HCT116 (cell line): ENCODE measurements at regions not wholly inside any gene's neighbourhood (a gene's known extent, or its start where the extent isn't known, plus 50 kb on each side); places are given as distances from the start of the nearest gene placed in this dataset.

Source experiments
- ATAC-seq: fragments of 200-7000 bp; cut with Tn5 transposase; 2 replicates; pipeline ENCODE4 v1.9.1; 2020; ENCODE audit warnings: mild to moderate bottlenecking, moderate library complexity
- BruUV-seq: library from RNA; stranded (reverse); fragments of 400-500 nt; replicated peaks from 2 replicates; lab custom pipeline; 2021; lab: Mats Ljungman, UMichigan
- CTCF ChIA-PET: fragments of 300-600 bp; sonication (Branson Sonifier 250); formaldehyde crosslinking; loops from one replicate; lab custom pipeline; 2021; ENCODE audit warnings: antibody characterized with exemption; lab: Charles Lee
- POLR2A ChIA-PET: fragments of 300-600, 350-600 bp; sonication (Branson Sonifier 250); formaldehyde crosslinking; loops from one replicate; lab custom pipeline; 2021; ENCODE audit warnings: antibody characterized with exemption; lab: Charles Lee
- RAD21 ChIA-PET, 2 experiments: fragments of 300-600 bp; sonication (Branson Sonifier 250); formaldehyde crosslinking; loops; one replicate each; lab custom pipeline; 2023; ENCODE audit warnings: low total read pairs in 2 of 2; ENCODE audit not compliant: uncharacterized antibody in 2 of 2, unreplicated experiment in 2 of 2, low non-redundant PET in 1 of 2; lab: Charles Lee
- DNase-seq: peaks from one replicate; pipeline ENCODE4 v3.0.0-alpha.2; 2010; ENCODE audit warnings: low read depth, low spot score
- H2AFZ ChIP-seq: fragments of 200-600 bp; shearing (Covaris generic), sonication (generic); 2 replicates; pipeline ENCODE4 v1.6.1; 2017; ENCODE audit warnings: low read depth, mixed run types, mixed read lengths, antibody characterized with exemption, low read length; ENCODE audit not compliant: poor library complexity, severe bottlenecking
- H3K27ac ChIP-seq: 2 replicates; pipeline ENCODE4 v1.5.1; 2012; ENCODE audit warnings: low read depth, low read length
- H3K27me3 ChIP-seq: fragments of 200-600 bp; sonication (generic); 2 replicates; pipeline ENCODE4 v1.6.1; 2016; ENCODE audit warnings: mixed run types, low read length, mixed read lengths; ENCODE audit not compliant: insufficient read depth
- H3K36me3 ChIP-seq, 2 experiments: fragments of 200-500 bp in 1 of 2; fragments of 200-600 bp in 1 of 2; sonication (Bioruptor generic) in 1 of 2; sonication (generic) in 1 of 2; 2 replicates each; pipeline versions ENCODE4 v1.5.1 to v1.6.1; 2014 to 2016; ENCODE audit warnings: low read length in 2 of 2, inconsistent platforms in 1 of 2, mixed read lengths in 1 of 2, mixed run types in 1 of 2; ENCODE audit not compliant: insufficient read depth in 2 of 2, control insufficient read depth in 1 of 2
- H3K4me1 ChIP-seq, 2 experiments: fragments of 200-600 bp in 1 of 2; sonication (generic) in 1 of 2; 2 replicates each; pipeline versions ENCODE4 v1.5.1 to v1.6.1; 2012 to 2017; ENCODE audit warnings: low read length in 2 of 2, inconsistent platforms in 1 of 2, mild to moderate bottlenecking in 1 of 2, mixed read lengths in 1 of 2, mixed run types in 1 of 2, moderate library complexity in 1 of 2; ENCODE audit not compliant: insufficient read depth in 2 of 2, control insufficient read depth in 1 of 2
- H3K4me2 ChIP-seq: fragments of 200-600 bp; sonication (generic); 2 replicates; pipeline ENCODE4 v1.6.1; 2017; ENCODE audit warnings: mixed run types, low read length, mixed read lengths
- H3K4me3 ChIP-seq, 2 experiments: fragments of 200-600 bp in 1 of 2; sonication (generic) in 1 of 2; replicated peaks in 1 of 2; 2 replicates each; pipeline ENCODE4 v1.5.1; 2011 to 2016; ENCODE audit warnings: low read length in 2 of 2, control low read depth in 1 of 2, low read depth in 1 of 2, mild to moderate bottlenecking in 1 of 2, mixed read lengths in 1 of 2, mixed run types in 1 of 2
- H3K79me2 ChIP-seq: fragments of 200-600 bp; sonication (generic); 2 replicates; pipeline ENCODE4 v1.6.1; 2017; ENCODE audit warnings: mild to moderate bottlenecking, mixed run types, low read length, moderate library complexity, mixed read lengths; ENCODE audit not compliant: insufficient read depth
- H3K9ac ChIP-seq: fragments of 200-600 bp; sonication (generic); 2 replicates; pipeline ENCODE4 v1.6.1; 2016; ENCODE audit warnings: low read length, mixed read lengths
- H3K9me2 ChIP-seq: fragments of 200-600 bp; sonication (generic), shearing (Covaris generic); 2 replicates; pipeline ENCODE4 v1.6.1; 2017; ENCODE audit warnings: mixed run types, mild to moderate bottlenecking, moderate library complexity; ENCODE audit not compliant: insufficient read depth
- H3K9me3 ChIP-seq, 2 experiments: fragments of 200-500 bp in 1 of 2; fragments of 200-600 bp in 1 of 2; sonication (Bioruptor generic) in 1 of 2; sonication (generic) in 1 of 2; 2 replicates each; pipeline ENCODE4 v1.6.1; 2014 to 2017; ENCODE audit warnings: low read length in 2 of 2, mixed read lengths in 2 of 2, inconsistent platforms in 1 of 2, low read depth in 1 of 2, mild to moderate bottlenecking in 1 of 2, mixed run types in 1 of 2, moderate library complexity in 1 of 2; ENCODE audit not compliant: control insufficient read depth in 1 of 2, insufficient read depth in 1 of 2
- H4K20me1 ChIP-seq: fragments of 200-600 bp; sonication (generic), shearing (Covaris generic); 2 replicates; pipeline ENCODE4 v1.6.1; 2017; ENCODE audit warnings: mixed run types, mild to moderate bottlenecking, moderate library complexity; ENCODE audit not compliant: insufficient read depth
- ATF3 ChIP-seq: IDR thresholded peaks from 2 replicates; pipeline ENCODE4 v1.6.1; 2012
- CBX3 ChIP-seq: IDR thresholded peaks from 2 replicates; pipeline ENCODE4 v1.6.1; 2012; ENCODE audit warnings: low read depth
- CEBPB ChIP-seq: IDR thresholded peaks from 2 replicates; pipeline ENCODE4 v1.6.1; 2012; ENCODE audit warnings: low read depth
- EGR1 ChIP-seq: IDR thresholded peaks from 2 replicates; pipeline ENCODE4 v1.6.1; 2012; ENCODE audit warnings: low read depth
- ELF1 ChIP-seq: IDR thresholded peaks from 2 replicates; pipeline ENCODE4 v1.6.1; 2012; ENCODE audit warnings: low read depth, borderline replicate concordance
- EZH2 ChIP-seq: fragments of 200-600 bp; sonication (generic); IDR thresholded peaks from 2 replicates; pipeline ENCODE4 v1.6.1; 2017; ENCODE audit warnings: antibody characterized with exemption, mixed run types
- EZH2phosphoT487 ChIP-seq: fragments of 200-600 bp; IDR thresholded peaks from 2 replicates; pipeline ENCODE4 v1.6.1; 2018; ENCODE audit warnings: antibody characterized with exemption, borderline replicate concordance
- FOSL1 ChIP-seq: IDR thresholded peaks from 2 replicates; pipeline ENCODE4 v1.6.1; 2012; ENCODE audit warnings: low read depth
- JUND ChIP-seq: IDR thresholded peaks from 2 replicates; pipeline ENCODE4 v1.6.1; 2012
- MAX ChIP-seq: IDR thresholded peaks from 2 replicates; pipeline ENCODE4 v1.6.1; 2012
- POLR2A ChIP-seq: IDR thresholded peaks from 2 replicates; pipeline ENCODE4 v1.7.0; 2011; ENCODE audit warnings: borderline replicate concordance; ENCODE audit not compliant: insufficient read depth, insufficient read length; ENCODE audit errors: extremely low read depth
- POLR2AphosphoS5 ChIP-seq: IDR thresholded peaks from 2 replicates; pipeline ENCODE4 v1.6.1; 2011; ENCODE audit warnings: mild to moderate bottlenecking, low read depth, low read length, moderate library complexity
- SIN3A ChIP-seq: IDR thresholded peaks from 2 replicates; pipeline ENCODE4 v1.6.1; 2012; ENCODE audit warnings: low read depth
- SP1 ChIP-seq: IDR thresholded peaks from 2 replicates; pipeline ENCODE4 v1.6.1; 2012; ENCODE audit warnings: low read depth
- SRF ChIP-seq: IDR thresholded peaks from 2 replicates; pipeline ENCODE4 v1.6.1; 2012; ENCODE audit warnings: low read depth
- TCF7L2 ChIP-seq: IDR thresholded peaks from 2 replicates; pipeline ENCODE4 v1.7.0; 2011; ENCODE audit warnings: borderline replicate concordance, inconsistent platforms; ENCODE audit not compliant: insufficient read depth, insufficient read length; ENCODE audit errors: extremely low read depth
- YY1 ChIP-seq: IDR thresholded peaks from 2 replicates; pipeline ENCODE4 v1.6.1; 2011; ENCODE audit warnings: low read length, low read depth, moderate library complexity, mild to moderate bottlenecking; ENCODE audit not compliant: insufficient replicate concordance; ENCODE audit errors: extremely low read depth
- ZBTB33 ChIP-seq: IDR thresholded peaks from 2 replicates; pipeline ENCODE4 v1.6.1; 2011; ENCODE audit warnings: mild to moderate bottlenecking, low read length, moderate library complexity; ENCODE audit not compliant: insufficient replicate concordance; ENCODE audit errors: extremely low read depth
- ZNF274 ChIP-seq: fragments of 200-500 bp; sonication (Bioruptor generic); IDR thresholded peaks from 2 replicates; pipeline ENCODE4 v1.6.1; 2014; ENCODE audit warnings: mild to moderate bottlenecking, low read depth, low read length, inconsistent platforms
- intact Hi-C: fragments of 100-400 bp; cut with micrococcal nuclease; formaldehyde crosslinking; loops from 2 replicates; pipeline ENCODE4 v1.10.0; 2022

GRCh38 chr1:213693864-213694263 lies 293.9 kb upstream of the PROX1 start:
- no peak for ATAC-seq
- no peaks in the 10 kb centered on the region for H3K9me2 ChIP-seq
- no peaks in the 10 kb centered on the region for H3K9me3 ChIP-seq
- H3K4me3 ChIP-seq = no peak overlapping the region
- no peaks in the 10 kb centered on the region for H3K4me1 ChIP-seq
- ChIA-PET CTCF (no interaction called here), RAD21 (no interaction called here), POLR2A (no interaction called here)
- no peaks in the 10 kb centered on the region for H3K79me2 ChIP-seq
- TF ChIP-seq SP1 = no peak
- BruUV-seq = no TSS peak
- no peak for DNase-seq
- no peaks in the 10 kb centered on the region for H3K27me3 ChIP-seq
- H3K9ac ChIP-seq = no peak overlapping the region
- H3K4me2 ChIP-seq = no peak overlapping the region
- no peak overlapping the region for H3K27ac ChIP-seq
- no peaks in the 10 kb centered on the region for H3K36me3 ChIP-seq
- no peak overlapping the region for H2AFZ ChIP-seq
- intact Hi-C loops = no loop called here
- H4K20me1 ChIP-seq = no peaks in the 10 kb centered on the region

- TF ChIP-seq TCF7L2 = no peak
- no peak for TF ChIP-seq EGR1
- no peak for TF ChIP-seq CEBPB
- no peak for TF ChIP-seq FOSL1
- TF ChIP-seq POLR2A = no peak
- TF ChIP-seq POLR2AphosphoS5 = no peak
- no peak for TF ChIP-seq MAX
- TF ChIP-seq ATF3 = no peak
- TF ChIP-seq EZH2 = no peak
- no peak for TF ChIP-seq EZH2phosphoT487
- no peak for TF ChIP-seq YY1
- TF ChIP-seq SRF = no peak
- TF ChIP-seq ZNF274 = no peak
- no peak for TF ChIP-seq JUND
- TF ChIP-seq ZBTB33 = no peak
- no peak for TF ChIP-seq CBX3
- TF ChIP-seq ELF1 = no peak
- TF ChIP-seq SIN3A = no peak
- no peak for TF ChIP-seq SP1
- TF ChIP-seq, all 23 proteins: peak for 0
- ATAC-seq = no peak
- no peaks in the 10 kb centered on the region for H4K20me1 ChIP-seq
- ChIA-PET CTCF (no interaction called here), POLR2A (no interaction called here), RAD21 (no interaction called here)
- no peak overlapping the region for H2AFZ ChIP-seq
- H3K4me1 ChIP-seq = no peaks in the 10 kb centered on the region
- H3K79me2 ChIP-seq = no peaks in the 10 kb centered on the region
- no peak overlapping the region for H3K4me3 ChIP-seq
- H3K9me3 ChIP-seq = no peaks in the 10 kb centered on the region
- no peak overlapping the region for H3K4me2 ChIP-seq
- no peak overlapping the region for H3K27ac ChIP-seq
- H3K9ac ChIP-seq = no peak overlapping the region
- H3K9me2 ChIP-seq = no peaks in the 10 kb centered on the region
- H3K27me3 ChIP-seq = no peaks in the 10 kb centered on the region
- intact Hi-C loops = no loop called here
- DNase-seq = no peak
- no peaks in the 10 kb centered on the region for H3K36me3 ChIP-seq
- BruUV-seq = no TSS peak
Observed at GRCh38 chr1:213697192-213697802, 290.5 kb upstream of the PROX1 start.
